GM18909 (cell line): ENCODE measurements at regions not wholly inside any gene's neighbourhood (a gene's known extent, or its start where the extent isn't known, plus 50 kb on each side); places are given as distances from the start of the nearest gene placed in this dataset.
A peak's percentile ranks its signal among the peaks of the same experiment; 100 is the strongest.
"Not testable (repeated sequence)": the region's sequence is repeated elsewhere in the genome, so short reads cannot be mapped to it uniquely, and the experiment has no call there.

Experiments
- ATAC-seq: cut with Tn5 transposase; IDR thresholded peaks from one replicate; pipeline ENCODE4 v1.9.1; 2021; ENCODE audit warnings: mild to moderate bottlenecking; ENCODE audit not compliant: unreplicated experiment, poor library complexity

DNA sequence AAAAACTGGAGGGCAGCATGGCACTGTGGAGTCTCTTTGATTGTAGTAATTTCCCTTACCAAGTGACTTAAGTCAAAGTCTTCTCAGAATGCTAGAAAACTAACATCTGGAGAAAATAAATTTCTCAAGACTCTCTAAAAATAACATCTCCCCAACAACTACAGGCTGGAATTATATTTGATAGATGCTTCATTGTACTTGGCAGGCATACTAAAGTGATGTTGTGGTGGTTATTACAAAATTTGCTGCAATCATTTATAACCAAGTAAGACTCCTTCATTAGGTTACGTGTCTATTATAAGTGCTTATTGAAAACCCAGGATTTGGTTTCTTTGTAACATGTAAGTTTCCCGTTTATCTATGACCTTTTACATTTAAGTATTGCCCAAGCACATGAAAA, 132.9 kb upstream of the NRIP1 start:
- ATAC-seq = no peak

DNA sequence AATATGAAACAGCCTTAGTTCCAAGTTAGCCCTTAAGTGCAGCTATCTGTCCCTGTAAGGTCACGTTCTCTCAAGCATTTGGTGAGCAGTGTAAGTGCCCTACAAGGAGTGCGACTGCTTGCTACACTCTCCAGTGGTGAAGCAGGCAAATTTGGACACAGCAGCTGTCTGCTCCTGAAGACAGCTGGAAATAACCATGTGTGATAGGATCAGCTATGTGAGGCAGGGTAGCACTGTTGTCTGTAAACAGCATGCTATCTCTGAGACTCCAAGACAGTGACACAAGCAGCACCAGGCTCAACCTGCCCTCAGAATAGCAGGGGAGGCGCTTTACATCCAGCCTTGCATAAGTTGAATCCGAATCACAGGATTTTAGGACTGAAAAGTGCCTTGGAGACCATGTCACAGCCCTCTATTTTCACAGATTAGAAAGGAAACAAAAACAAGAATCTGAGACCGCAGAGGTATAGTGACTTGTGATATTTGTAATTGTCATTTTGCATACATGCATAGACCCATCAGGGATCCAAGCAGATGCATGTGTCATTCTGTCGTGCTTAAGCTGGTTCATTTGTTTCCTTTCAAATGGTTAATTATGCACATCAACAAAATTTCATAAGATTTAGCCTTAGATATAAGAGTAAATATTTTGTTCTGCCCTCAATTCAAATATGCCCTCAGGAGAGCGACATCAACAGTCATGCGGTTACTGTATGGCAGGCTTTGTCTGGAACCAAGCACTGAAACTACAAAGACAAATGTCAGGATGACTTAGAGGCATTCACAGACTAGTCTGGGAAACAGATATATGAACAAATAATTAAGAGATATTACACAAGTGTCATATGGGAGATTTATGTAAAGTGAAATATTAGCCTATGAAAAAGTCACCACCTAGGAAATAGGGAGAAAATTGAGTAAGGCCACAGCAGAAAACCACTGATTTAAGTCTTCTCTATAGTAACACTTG, 134.9 kb upstream of the NRIP1 start:
- no peak for ATAC-seq

DNA sequence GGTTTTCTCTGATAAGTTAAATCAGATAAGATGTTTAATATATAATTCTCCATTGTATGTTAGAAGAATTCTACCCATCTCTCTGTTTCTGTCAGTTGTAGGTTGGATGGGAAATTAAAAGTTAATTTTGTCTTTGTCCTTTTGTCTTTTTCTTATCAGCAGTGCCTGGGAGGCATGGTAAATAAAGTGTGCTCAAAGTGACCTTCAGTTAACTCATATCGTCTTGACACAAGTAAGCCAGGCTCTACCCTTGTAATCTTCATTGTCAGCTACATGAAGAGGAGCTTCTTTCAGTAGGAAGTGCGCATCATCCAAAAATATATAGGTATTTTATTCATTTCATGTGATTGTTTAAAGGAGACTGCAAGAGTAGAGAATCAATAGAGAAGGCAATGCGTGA, 138.9 kb upstream of the NRIP1 start:
- no peak for ATAC-seq

DNA sequence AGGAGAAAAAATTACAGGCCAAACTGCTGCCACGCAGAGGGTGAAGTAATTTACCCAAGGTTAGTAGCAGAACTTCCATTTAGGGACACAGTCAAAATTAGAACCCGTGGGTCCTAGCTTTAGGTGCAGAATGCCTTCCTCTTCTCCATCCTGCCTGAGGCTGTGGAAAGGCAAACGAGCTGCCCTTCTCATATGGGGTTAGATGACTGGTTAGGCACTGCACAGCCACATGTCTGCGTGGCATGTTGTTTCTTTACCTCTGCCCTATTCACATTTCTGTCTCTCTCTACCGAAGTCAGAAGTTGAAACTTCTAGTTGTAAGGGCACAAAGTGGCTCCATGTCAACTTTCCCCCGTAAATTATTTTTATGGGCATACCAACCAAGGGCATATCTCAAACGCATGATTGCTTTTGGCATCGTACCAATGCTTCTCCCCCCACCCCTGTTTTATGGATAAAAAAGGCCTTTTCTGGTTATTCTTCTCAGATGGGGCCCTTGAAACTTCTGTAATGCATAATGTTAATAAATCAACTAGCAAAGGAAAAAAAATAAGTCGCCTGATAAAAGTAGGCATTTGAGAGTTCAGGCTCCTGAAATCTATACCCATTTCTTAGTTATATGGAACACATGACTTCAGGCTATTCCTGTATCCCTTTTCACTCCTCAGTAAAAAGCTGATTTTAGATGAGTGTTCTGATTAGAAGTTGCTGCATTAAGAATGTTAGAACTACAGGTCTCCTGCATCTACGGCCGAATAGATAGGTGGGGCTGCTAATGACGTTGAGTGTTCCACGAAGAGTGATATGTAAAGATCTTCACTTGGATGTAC, 139.6 kb upstream of the NRIP1 start:
- no peak for ATAC-seq

DNA sequence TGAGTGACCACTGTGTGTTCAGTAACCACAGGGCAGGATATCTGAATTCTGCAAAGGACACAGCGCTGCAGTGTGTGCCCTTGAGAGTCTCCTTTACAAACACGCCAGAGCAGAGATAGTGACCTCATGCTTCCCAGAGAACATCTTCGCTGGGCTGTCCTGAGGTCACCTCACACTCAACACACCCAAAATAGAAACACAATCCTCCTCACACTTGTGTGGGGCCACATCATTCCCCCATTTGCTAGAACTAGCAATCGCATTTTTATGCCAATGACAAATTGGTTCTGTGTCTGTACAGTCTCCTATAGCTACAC, 140.1 kb upstream of the NRIP1 start:
- ATAC-seq = no peak

DNA sequence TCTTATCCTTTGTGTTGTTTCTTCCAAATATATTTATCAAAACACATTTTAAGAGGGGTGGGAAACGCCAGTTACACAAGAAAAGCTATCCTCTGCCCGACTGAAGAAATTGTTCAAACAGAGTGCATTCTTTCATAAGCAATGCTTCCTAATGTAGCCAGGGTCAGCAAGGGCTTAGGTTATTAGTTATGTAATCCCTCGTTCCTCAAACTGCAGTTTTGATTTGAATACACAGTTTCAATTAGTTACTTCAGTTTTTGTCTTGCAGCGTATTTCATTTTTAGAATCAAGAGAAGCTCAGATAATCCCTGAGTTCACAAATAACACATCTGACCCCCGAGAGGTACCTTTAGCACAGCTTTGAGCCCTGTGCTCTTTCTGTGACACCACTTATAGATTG, 141.7 kb upstream of the NRIP1 start:
- peak; percentile 63 for ATAC-seq

DNA sequence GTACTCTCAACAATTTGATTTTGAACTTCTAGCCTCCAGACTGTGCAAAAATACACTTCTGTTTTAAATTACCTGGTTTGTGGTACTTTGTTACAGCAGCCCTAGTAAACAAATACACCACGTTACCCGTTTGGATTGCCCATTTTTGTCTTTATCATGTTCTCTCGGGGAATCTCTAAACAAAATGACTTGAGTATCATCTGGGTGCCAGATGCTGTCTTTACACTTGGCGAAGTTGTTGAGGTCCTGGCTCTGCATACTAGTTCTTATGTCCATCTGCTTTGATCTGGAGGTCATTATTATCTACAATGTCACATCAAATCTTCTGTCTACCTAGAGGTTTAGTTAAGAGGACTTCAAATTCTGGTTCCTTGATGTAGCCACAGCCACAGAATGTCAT, 142.4 kb upstream of the NRIP1 start:
- ATAC-seq = no peak

DNA sequence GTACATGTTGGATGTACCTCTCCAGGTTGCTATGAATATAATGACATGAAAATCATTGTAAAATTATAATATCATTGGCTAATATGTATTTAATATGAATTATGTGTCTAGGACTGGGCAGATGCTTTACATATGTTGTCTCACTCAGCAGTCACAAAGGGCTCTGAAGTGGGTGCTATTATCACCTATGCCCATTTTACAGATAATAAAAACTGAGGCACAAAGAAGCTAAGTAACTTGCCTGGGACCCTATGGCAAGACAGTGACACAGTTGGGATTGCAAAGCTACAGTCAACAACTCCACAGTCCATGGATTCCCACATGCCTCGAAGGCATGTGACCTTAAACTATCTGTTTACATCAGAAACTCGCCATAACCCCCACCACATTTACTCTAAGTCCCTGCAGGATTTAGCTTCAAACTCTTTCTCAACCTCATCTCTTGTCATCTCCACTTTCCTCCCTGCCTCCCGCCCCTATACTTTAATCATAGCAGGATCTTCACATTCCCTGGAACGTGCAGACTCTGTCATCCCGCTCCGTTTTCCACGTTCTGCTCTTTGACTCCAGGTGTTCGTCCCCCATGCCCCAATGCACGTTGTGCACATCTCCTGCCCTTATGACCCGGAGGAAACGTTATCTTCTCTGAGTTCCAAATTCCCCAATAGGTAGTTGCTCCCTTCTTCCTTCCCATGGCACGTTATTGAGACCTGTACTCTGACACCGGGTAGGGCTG, 143.0 kb upstream of the NRIP1 start:
- no peak for ATAC-seq

DNA sequence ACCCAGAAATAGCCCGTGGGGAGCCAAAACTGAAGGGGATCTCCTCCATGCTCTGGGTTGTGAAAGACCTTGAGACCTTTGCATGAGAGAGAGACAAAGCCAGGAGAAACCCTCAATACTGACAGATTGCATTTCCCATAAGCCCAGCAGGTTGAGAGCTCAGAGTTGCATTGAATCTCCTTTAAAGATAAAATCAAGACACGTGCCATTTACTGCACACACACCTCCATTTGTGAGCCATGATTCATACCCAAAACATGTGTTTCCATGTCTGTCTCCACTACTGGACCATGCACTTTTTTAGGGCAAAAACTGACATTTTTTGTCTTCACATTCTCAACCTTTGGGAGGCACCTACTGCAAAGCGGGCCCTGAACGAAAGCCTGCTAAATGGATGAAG, 144.0 kb upstream of the NRIP1 start:
- ATAC-seq = no peak

DNA sequence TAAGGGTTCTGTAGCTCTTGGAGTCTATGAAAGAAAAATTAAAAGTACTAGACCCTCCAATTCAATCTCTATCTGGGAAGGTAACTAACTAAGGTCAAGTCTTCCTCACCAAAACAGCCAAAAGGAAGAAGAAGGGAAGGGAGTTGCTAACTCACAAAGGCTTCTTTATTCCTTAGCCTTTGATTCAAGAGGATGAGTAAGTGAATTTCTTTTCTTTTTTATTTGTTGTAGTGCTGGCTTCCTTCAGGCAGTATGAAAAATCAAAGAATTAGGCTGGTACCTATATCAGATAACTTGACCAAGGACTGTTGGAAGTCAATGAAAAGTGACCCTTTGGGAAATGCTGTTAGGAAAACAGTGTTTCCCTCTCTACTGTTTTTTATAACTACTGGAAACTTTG, 144.4 kb upstream of the NRIP1 start:
- no peak for ATAC-seq

DNA sequence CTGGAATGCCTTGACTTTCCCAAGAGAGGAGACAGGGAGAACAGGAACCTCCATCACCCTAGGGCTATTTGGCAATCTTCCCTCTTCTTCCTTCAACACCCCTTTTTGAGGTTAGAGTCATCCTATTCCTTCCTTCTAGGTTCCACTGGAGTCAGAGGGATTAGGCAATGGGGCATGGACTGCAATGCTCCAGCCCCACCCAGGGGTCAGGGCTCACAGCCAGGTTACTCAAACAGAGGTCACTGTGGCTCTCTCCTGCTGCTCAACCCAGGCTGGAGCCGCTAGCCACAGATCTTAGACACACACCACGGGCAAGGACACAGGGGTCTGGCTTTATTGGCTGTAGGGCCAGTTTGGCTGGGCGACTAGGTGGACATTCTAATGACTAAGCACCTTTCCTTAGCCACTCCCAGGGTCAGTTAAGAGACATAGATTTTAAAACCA, 145.5 kb upstream of the NRIP1 start:
- ATAC-seq = no peak

DNA sequence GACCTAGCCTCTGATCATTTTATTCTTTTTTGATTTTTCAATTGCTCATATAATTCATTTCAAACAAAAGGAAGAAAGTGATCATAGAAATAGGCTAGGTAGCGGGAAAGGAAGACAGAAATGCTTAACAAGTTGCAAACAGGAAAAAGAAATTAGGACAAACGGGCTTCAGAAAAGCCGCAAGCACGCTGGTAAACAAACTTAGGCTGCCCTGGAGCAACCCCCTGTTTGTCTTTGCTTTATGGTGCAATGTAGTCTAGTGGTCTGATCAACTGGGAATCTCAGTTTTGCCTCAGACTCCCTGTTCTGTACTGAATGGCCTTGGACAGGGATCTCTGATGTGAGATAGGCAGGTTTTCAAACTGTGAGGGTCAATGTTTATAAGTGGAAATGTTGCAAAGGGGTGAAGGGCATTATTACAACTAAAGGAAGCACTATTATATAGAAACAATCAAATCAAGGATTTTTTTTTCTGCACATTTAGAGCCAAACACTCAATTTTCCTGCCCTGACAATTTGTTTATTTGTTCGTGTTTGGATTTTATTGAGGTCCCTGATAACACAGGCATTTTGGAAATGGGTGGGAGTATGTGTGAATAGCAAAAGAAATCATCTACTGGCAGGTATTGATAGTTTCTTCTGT, 146.8 kb upstream of the NRIP1 start:
- ATAC-seq = no peak

DNA sequence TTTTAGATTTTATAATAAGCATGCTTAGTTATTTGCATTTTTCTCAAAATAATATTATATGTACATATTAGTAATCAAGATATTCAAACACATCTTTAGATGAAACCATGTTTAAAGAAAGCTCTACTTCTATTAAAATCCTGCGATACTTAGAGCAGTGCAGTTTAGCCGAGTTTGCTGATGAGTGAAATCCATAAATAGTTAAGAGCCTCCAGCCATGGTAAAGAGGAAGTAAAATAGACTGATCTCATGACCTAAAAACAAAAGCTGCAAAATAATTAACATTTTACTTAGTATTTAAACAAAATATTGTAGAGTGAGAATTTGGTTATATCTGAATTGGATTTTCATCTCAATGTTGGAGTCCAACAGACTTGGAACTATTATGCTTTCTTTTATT, 147.4 kb upstream of the NRIP1 start:
- no peak for ATAC-seq

DNA sequence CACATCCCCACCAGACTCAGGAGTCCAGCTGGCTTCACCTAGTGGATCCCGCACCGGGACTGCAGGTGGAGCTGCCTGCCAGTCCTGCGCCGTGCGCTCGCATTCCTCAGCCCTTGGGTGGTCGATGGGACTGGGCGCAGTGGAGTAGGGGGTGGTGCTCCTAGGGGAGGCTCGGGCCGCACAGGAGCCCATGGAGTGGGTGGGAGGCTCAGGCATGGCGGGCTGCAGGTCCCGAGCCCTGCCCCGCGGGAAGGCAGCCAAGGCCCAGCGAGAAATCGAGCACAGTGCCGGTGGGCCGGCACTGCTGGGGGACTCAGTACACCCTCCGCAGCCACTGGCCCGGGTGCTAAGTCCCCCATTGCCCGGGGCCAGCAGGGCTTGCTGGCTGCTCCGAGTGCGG, 153.7 kb upstream of the NRIP1 start:
- not testable (repeated sequence) for ATAC-seq

DNA sequence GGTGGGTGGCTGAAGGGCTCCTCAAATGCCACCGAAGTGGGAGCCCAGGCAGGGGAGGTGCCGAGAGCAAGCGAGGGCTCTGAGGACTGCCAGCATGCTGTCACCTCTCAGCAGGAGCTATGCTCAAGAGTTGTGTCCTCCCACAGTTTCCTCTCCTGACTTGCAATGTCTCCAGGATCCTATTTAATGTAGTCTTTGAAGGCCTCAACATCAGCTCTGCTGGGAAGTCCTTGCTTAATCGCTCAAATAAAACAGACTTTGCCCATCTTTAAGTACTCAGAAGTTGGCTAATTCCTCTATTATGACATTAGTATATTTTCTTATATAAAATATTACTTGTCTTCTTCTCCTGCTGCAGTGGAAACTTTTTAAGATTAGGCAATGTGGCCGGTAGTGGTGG, 154.2 kb upstream of the NRIP1 start:
- no peak for ATAC-seq

DNA sequence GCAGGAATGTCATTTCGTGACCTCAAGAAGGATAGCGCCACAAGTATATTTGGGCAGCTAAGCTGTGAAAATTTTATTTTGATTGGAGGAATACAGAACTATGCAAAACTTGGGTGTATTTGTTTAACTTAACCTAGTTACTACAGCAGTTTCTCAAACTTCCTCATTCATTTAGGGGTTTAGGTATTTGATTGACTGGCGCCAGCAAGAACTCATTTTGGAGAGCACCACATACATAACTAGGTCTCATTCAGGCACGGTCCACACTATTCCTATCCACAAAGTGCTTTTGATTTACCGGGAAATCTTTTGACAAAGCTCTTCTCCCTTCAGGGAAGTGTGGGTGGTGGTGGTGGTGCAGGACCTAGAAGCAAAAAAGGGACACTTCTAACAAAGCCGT, 155.1 kb upstream of the NRIP1 start:
- ATAC-seq = no peak

DNA sequence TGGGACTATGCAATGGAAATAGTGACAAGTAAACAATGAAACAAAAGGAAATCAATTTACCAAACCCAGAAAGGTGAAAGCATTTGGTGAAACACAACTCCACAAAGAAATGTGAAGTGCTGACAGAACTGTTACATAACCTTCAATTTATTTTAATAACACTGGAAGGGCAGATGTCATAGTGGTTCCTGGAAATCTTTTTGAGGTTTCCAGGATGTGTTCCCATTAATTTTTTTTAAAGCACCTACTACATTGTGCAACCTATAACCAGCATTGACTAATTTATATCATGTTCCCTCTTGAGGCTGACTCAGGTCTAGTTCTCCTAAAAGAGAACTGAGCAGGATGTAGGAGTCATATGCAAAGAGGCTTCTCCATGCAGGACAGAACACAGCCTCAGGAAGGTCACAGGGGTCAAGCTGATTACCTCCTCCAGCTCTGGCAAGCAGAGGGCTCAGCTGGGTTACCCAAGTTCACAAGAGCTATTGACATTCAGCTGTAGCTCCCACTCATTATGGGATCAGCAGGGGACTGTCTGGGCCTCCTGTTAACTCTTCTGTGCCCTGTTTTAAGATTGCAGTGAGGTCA, 157.1 kb upstream of the NRIP1 start:
- no peak for ATAC-seq

DNA sequence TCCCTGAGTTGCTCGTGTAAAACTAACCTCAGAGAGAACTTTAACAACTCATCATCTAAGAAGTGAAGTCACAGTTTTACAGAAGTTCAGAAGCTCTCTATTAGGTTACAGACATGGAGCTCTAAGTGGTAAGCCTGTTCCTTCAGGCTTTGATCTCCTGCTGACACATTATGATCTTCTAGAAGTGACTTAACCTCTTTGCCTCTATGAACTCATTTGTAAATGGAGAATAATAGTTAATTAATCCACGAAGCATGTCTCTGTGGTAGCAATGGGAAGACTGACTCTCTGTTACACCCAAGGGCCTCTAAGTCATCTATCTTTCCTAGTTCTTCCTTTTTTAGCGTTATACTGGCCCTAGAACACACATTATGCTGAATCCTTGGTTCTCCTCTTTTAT, 157.9 kb upstream of the NRIP1 start:
- no peak for ATAC-seq

DNA sequence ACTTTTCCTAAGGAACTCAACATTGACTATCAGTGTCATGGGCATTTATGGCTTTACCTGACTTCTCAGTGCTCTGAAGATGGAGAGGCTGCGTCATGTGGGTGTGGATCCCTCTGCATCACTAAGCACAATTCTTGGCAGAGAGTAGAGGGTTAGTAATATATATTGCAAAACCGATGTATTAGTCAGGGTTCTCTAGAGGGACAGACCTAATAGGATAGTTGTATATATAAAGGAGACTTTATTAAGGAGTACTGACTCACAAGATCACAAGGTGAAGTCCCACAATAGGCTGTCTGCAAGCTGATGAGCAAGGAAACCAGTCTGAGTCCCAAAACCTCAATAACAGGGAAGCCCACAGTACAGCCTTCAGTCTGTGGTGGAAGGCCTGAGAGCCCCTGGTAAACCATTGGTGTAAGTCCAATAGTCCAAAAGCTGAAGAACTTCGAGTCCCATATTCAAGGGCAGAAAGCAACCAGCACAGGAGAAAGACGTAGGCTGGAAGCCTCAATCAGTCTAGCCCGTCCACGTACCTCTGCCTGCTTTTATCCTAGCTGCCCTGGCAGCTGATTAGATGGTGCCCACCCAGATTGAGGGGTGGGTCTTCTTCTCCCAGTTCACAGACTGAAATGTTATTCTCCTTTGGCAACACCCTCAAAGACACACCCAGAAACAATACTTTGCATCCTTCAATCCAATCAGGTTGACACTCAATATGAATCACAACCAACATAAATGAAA, 159.7 kb upstream of the NRIP1 start:
- ATAC-seq = no peak
